ENCODE measurements at regions not wholly inside any gene's neighbourhood (a gene's known extent, or its start where the extent isn't known, plus 50 kb on each side); places are given as distances from the start of the nearest gene placed in this dataset.

DNA sequence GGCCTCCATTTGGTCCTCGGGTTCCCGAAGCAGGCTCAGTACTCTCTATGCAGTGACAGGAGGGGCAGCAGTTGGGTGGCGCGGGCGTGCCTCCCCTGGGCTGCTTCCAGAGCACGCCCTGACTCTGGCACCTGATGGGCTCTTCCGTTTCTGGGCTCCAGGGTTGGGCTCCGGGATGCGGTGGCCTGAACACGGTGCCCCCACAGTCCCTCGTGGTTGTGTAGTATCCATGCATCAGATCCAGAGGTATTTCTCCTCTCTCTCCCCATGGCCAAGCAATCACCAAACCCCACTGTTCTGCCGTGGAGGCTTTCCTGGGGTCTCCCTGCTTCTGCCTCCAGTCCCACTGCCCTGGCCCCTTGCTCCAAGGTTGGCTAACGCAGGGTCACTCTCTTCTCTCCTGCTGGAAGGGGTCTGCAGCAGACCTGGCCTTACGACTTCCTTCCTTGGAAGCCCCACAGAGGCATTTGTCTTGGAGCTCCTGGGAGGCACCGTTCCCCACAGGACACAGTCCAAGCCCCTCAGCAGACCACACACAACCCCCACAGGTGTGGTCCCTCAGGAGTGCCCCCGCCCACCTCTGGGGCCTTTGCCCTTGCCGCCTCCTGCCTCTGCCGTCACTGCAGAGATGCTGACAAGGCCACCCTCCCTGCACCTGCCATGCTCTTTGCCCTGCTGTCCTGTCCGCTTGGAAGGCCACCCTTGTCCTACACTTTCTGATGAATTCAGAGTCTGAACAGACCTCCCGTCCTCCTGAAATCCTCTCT lies 136.6 kb upstream of the ASB18 start:
- TF ChIP-seq, protein P1, sequence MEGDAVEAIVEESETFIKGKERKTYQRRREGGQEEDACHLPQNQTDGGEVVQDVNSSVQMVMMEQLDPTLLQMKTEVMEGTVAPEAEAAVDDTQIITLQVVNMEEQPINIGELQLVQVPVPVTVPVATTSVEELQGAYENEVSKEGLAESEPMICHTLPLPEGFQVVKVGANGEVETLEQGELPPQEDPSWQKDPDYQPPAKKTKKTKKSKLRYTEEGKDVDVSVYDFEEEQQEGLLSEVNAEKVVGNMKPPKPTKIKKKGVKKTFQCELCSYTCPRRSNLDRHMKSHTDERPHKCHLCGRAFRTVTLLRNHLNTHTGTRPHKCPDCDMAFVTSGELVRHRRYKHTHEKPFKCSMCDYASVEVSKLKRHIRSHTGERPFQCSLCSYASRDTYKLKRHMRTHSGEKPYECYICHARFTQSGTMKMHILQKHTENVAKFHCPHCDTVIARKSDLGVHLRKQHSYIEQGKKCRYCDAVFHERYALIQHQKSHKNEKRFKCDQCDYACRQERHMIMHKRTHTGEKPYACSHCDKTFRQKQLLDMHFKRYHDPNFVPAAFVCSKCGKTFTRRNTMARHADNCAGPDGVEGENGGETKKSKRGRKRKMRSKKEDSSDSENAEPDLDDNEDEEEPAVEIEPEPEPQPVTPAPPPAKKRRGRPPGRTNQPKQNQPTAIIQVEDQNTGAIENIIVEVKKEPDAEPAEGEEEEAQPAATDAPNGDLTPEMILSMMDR (conservative IDR thresholded peaks at IDR 0.05; ENCODE audit: low read depth, low read length): no peak
- TF ChIP-seq EZH2 (IDR thresholded peaks at IDR 0.05; ENCODE audit: low read length, unreplicated experiment) (no peak), EZH2phosphoT487 (IDR thresholded peaks at IDR 0.05; ENCODE audit: borderline replicate concordance, low read length) (no peak)

All from PC-3 (cell line).